ENCODE measurements at regions not wholly inside any gene's neighbourhood (a gene's known extent, or its start where the extent isn't known, plus 50 kb on each side); places are given as distances from the start of the nearest gene placed in this dataset.
"Not testable (repeated sequence)": the region's sequence is repeated elsewhere in the genome, so short reads cannot be mapped to it uniquely, and the experiment has no call there.

DNA sequence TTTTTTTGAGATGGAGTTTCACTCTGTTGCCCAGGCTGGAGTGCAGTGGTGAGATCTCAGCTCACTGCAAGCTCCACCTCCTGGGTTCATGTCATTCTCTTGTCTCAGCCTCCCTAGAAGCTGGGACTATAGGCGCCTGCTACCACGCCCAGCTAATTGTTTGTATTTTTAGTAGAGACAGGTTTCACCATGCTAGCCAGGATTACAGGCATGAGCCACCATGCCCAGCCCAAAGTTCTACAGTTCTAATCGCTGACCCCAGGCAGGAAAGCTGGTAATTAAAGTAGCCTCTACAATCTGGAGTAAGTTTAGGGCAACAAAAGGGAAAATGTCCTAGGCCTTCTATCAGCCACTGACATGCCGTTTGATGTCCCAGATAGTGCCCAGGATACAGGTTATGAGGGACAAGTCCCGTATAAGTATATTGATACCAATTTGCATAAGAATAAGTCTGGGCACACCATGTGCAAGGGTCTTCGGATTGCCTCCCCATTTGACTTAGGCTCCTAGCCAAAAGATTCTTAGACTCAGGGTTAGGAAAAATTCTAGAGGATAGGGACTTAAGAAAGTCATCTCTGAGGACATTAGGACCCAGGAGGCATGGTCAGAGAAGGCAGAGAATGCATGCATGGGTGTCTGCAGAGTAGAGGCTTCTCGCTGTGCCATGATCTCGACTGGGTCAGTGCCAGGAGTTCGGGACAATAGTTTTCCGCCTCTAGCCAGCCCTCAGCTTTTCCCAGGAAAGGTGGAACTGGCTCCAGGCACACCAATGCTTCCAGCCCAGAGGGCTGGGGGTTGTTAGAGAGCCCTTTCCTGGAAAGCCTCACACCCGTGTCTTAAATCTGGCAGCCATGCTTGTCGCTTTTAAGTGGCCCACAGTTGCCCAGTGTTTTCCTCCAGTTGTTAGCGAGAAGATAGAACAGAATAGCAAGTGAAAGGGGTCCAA, 1111.1 kb downstream of the TAF11L14 start:
- no peak for DNase-seq

DNA sequence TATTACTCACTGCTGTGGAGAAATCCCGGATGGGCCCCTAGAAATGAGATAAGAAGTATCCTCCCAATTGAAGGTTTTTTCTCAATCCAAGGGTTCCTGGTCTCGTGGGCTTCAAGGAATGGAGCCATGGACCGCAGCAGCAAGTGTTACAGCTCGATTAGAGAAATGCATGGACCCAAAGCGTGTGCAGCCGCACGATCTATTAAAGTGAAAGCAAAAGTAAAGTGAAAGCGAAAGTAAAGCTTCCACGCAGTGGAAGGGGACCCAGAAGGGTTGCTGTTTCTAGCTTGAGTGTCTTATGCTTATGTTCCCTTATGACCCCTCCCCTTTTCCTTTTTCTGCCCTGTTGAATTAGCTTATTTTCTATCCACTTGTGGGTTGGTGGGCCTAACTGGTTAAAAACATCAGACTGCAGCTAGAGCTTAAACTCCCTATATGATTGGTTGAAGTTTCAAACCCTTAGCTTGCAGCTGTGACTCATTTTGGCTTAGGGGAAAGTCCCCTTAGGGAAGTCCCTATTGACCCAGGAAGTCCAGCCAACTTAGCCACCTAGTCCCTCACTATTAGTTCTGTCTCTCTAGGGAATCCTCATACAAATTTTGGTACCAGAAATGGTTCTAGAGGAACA, 1111.8 kb downstream of the TAF11L14 start:
- peak; percentile 1 for DNase-seq

DNA sequence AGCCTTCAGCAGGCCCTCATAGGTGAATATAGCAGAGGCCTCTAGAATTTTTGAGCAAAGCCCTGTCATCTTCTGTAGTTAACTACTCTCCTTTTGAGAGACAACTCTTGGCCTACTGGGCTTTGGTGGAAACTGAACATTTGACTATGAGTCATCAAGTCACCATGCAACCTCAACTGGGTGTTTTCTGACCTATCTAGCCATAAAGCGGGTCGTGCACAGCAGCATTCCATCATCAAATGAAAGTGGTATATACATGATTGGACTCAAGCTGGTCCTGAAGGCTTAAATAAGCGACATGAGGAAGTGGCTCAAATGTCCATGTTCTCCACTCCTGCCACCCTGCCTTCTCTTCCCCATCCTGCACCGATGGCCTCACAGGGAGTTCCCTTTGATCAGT, 1115.5 kb downstream of the TAF11L14 start:
- DNase-seq = no peak

DNA sequence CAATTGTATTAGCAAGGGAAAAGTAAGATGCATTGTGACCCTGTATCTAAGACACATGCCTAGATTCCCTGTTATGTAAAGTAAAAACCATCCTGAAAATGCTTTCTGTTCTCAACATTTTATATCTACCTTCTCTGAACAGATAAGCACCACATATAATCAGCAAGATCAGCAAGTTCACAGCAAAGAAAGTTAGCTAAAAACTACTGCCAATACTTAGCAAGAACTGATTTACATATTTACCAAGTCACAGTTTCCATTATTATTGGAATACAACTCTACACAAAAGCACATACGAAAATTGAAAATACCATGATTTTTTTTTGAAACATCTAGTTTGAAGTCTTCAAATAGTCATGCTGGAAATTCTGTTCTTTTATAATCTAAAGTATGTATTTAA, 1118.1 kb downstream of the TAF11L14 start:
- no peak for DNase-seq

DNA sequence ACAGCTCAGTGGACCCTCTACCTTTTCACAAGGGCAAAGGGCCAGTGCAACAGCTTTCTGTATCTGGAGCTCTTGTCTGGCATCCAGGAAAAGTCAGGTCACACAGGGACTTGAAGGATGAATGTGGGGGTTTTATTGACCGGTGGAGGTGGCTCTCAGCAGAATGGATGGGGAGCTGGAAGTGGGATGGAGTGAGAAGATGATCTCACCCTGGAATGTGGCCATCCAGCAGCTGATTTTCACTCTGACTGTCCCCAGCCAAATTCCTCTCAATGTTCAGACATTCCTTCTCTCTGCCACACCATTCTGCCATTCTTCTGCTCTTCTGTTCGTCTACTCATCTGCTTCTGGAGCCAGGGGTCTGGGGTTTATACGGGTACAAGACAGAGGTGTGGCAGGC, 1119.9 kb downstream of the TAF11L14 start:
- no peak for DNase-seq

DNA sequence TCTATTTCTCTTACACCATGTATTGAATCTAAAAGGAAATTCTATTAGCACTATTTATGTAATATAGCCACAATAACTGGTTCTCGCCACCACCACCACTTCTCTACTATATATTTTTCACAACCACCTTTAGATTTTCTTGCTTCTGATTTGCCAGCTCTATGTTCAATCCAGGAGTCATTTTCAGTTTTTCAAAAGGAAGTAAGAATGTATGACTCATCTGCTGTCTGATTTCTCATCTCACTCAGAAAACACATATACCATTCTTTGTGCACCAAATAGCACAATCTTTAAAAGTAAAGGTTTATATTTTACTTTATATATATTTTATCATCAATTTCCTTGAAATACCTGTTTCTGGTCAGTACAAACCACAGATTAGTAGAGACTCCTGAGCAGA, 1127.5 kb downstream of the TAF11L14 start:
- no peak for DNase-seq

DNA sequence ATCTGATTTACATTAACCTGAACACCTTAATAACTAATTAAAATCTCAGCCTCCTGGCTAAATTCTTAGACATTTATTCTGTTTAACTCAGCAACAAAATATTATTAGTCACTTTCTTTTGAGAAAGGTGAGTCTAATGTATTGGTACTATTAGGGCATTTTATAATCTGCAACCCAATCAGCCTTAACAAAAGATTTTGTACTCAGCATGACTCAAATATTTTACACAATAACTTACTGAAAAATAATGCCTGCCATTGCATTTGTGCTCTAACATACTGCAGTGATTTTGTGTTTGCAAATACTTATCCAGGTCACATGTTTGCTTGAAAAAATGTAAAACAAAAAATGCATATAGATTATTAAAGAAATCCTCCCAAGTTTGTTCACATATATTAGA, 1129.9 kb downstream of the TAF11L14 start:
- DNase-seq = no peak

DNA sequence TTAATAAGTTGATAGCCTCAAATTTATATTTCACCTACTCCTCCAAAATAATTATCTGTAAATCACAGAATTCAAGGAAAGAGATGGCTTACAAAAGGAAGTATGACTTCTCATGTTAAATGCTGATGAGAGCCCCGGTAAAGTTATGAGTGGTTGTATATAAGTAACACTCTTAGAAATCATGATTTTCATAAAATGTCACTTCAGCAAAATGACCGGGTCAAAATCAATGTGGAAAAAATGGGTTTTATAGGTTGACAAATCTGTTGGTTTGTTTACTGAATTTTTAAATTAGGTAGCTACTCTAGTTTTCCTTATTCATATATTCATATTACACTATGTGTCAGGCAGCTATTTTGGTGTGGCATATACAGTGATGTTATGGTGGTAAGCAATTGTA, 1131.0 kb downstream of the TAF11L14 start:
- no peak for DNase-seq

DNA sequence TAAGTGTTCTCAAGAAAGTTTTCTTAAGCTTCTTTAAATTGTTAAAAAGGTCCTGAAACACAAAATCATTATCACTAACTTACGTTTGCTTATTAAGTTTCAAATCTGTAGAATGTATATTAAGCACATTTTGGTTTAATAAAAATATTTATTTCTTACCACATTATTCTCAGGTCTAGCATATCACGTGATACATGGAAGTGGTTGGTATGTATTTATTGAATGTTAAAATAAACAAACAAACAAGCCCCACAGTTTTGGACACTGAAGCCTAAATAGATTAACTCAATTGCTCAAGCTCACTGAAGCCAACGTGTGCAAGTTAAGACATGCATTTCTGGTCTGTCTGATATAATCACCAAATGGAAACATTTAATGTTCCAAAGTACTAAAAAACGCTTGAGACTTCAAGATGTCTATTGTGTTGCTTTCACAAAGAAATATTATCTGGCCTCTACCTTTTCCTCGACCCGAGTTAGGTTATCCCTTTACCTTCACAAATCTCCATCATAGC, 1136.9 kb downstream of the TAF11L14 start:
- no peak for DNase-seq

DNA sequence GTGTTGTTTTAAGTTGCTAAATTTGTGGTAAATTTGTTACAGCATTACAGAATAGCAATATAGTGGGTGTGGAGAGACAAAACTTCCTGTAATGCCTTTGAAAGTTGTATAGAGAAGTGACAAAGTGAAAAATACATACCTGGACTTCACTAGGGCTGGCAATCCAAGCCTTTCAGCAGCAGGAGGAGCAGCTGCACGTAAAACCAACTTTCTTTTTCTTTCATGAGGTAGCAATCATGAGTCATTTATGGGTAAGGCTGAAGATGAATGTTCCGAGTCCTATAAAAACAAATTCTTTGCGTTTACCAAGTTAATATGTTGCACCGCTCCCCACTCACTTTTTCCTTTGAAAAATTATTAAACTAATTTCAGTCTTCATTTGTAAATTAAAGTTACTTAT, 1138.2 kb downstream of the TAF11L14 start:
- DNase-seq = no peak

DNA sequence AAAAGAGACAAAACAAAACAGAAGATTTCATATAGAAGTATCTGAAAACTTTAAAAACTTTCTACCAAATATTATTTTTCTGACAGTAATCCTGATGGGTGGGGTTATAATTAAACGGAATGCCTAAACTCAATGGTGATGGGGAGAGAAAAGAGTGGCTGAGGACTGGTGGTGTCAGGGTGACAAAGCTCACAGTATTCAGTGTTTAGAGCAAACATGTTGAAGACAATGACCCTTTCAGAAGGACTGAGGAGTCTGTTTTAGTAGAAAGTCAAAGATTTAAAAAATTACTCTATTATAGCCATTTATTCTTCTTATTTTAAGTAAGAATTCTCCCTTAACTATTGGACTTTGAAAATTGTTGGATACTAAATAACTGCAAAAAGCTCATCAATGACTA, 1144.0 kb downstream of the TAF11L14 start:
- no peak for DNase-seq

DNA sequence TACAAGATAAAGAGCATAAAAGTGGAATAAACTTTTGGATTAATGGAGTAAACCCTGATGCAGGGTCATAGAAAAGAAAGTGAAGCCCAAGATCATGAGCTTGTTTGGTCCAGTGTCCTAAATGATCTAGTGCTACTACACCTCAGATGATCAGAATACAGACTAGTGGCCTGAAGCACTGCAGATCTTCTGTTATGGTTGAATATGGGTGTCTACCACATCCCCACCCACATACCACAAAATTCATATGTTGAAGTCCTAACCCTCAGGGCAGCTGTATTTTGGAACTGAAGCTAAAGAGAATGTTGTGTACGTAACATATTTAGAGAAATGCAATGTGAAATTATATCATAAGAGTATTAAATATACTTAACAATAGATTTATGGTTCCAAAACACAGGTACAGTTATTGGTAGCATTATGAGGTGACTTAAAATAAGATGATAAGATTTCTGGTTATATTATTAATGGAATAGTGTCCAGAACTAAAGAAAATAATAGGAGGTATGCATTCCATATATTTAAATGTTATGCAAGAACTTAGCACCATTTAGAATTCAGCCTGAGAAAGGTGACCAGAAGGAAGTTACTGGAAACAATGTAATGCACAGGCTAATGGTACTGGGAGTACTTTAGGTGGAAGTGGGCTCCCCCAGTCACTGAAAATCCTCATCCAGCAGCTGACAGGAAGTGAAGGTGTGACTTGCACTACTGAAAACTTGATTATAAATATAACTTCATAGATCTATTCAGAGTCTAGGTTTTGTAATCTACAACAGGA, 1155.1 kb downstream of the TAF11L14 start:
- DNase-seq = no peak

DNA sequence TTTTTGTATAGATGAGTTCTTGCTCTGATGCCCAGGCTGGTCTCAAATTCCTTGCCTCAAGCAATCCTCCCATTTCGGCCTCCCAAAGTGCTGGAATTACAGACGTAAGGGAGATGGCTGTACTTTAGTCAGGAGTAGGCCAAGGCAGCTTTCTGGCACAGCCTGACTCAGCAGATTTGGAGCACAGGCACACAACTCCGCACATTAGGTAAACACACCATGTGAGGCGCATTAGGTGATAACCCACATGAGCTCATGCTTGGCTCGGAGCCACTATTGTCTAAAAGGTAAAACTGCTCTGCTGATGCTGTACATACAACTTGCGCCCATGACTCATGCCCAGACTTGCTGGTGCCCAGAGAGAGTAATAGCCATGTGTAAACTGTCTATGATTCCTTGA, 1157.9 kb downstream of the TAF11L14 start:
- DNase-seq = no peak

DNA sequence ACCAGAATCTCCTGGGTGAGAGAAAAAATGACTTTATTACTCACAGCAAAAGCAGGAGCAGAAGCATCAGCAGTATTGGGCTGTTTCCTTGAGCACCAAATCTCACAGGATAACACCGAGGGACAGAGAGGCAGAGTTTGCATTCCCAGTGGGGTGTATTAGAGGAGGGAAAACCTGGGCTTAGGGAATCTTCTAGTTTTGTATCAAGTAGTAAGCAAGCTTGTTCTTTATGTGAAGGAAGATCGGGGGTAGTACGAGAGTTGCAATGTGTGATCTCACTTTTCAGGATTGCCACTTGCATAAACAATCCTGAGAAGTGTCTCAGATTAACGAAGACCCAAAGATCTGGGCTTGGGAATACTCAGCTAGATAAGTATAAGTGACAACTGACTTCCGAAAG, 1163.0 kb downstream of the TAF11L14 start:
- no peak for DNase-seq

DNA sequence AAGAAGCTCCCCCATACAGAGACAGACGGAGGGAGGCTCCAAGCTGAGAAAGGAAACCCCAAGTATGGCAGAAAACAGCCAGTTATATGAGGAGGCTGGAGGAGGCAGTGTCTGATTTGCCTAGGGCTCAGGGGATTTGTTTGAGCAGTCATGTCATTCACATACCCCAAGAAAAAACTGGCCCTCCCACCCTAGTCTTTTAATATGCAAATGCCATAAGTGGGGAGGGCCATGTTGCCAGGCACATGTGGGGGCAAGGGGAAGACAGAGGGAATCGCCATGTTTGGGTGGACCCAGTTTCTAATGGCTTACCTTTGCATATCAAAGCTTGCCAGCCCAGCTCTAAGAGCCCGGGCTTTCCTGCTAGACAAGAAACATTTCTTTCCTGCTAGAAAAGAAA, 1163.8 kb downstream of the TAF11L14 start:
- DNase-seq = no peak

DNA sequence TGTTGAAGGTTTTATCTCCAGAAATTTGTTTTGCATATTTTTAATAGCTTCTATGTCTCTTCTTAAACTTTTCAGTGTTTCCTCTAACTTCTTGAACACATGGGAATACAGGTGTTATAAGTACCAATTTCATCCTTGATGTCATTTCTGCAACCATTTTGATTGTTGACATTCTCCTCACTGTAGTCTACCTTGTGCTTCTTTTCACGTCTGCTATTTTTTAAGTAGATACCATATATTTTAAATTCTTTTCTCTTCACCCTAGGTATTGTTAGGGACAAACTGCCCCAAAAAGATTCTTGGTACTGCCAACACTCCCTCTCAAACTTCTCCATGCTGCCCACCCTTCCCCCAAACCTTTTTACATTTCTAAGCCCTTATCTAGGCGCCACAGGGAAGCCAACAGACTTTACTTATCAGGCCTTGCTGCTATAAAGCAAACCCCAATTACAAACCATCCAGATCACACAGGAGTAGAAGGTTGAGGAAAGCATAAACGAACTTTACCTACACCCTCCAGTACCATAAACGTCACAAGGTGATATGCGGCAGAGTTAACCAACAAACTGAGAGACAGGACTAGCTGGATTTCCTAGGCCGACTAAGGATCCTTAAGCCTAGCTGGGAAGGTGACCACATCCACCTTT, 1165.3 kb downstream of the TAF11L14 start:
- no peak for DNase-seq

DNA sequence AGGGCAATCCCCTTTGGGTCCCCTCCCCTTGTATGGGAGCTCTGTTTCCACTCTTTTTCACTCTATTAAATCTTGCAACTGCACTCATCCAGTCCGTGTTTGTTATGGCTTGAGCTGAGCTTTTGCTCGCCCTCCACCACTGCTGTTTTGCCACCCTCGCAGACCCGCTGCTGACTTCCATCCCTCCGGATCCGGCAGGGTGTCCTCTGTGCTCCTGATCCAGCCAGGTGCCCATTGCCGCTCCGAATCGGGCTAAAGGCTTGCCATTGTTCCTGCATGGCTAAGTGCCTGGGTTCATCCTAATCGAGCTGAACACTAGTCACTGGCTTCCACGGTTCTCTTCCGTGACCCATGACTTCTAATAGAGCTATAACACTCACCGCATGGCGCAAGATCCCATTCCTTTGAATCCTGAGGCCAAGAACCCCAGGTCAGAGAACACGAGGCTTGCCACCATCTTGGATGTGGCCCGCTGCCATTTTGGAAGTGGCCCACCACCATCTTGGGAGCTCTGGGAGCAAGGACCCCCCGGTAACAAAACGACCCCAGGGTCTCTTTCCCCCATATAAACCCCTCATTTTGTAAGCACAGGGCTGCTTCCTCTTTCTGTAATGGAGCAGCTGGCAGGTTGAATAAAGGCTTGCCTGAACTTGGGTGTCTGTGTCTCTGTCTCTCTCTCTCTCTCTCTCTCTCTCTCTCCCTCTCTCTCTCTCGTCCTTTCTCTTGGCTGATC, 1166.2 kb downstream of the TAF11L14 start:
- no peak for DNase-seq

DNA sequence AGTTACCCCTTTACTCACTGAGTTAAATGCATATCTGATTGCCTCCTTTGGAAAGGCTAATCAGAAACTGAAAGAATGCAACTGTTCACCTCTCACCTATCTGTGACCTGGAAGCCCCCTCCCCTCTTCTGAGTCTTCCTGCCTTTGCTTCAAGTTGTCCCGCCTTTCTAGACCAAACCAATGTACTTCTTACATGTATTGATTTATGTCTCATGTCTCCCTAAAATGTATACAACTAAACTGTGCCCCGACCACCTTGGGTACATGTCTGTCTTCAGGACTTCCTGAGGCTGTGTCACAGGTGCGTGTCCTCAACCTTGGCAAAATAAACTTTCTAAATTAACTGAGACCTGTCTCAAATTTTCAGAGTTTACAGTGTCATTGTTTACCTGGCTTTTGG, 1167.2 kb downstream of the TAF11L14 start:
- DNase-seq = not testable (repeated sequence)

DNA sequence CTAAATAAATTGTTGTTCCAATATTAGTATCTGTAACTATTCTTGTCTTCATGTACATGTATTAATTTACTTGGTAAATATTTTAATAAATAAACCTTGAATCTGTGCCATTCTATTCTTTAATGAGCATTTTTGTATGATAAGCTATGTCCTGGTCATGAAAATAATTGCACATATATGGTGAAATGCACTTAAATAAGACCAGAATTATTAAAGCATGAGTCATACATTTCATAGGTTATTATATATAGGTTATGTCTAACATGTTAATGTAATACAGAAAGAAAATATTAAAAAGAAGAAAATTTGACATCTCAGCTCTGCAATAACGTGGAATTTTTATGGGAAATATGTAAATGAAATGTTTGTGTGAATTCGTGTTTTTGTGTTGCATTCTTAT, 1168.1 kb downstream of the TAF11L14 start:
- DNase-seq = no peak

DNA sequence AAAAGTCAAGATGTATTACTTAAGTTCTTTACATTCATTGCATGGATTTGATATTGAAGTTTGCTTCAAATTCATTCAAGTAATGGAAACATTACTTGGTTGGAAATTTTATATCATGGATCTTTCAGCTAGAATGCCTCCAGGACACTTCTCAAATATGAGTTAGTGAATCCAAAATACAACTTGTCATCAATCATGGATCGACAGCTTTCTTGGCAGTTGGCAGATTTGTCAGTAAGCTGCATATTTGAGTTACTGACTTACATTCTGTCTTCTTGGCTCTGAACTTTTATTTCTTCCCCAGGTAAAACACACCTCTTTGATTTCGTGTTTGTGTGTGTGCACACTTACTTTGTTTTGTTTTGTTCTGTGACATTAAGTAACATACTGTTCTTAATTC, 1171.1 kb downstream of the TAF11L14 start:
- DNase-seq = no peak

DNA sequence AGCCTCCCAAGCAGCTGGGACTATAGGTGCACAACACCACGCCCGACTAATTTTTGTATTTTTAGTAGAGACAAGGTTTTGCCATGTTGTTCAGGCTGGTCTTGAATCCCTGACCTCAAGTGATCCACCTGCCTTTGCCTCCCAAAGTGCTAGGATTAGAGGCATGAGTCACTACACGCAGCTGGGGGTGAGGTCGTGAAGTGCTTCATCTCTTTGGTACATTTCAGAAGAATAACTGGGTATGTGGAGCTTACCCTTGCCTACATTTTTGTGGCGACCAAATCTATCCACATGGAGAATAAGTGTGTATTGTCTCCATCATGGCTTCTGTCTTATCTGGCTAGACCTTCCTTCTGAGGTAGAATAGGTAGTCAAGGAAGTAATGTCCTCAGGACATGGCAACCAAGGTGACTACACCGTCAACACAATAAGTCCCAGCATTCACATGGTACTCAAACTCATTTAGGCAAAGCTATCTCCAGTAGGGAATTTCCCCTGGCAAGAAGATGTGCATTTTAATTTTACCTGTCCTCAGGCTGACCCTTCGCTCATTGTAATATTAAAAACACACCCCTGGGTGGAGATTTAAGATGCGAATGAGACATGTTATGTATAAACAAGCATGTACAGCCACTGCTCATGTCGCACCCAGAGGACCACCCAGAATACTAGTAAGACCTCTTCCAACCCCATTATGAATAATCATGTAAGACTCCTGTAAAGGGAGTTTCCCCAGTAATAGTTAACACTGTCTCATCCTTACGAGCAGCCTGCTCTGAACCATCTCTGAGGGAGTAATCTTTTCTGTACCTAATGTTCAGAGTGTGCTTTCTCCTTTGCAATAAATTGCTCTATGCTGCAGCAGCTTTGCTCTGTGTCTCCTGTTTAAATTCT, 1173.2 kb downstream of the TAF11L14 start:
- DNase-seq = no peak

Data from fibroblast of skin of scalp (primary cell).